Activated CD4-positive, alpha-beta T cell treated with anti-CD3 and anti-CD28 coated beads, Interleukin-2, amount 50 U/mL, for 4 hours (primary cell): ENCODE measurements at regions not wholly inside any gene's neighbourhood (a gene's known extent, or its start where the extent isn't known, plus 50 kb on each side); places are given as distances from the start of the nearest gene placed in this dataset.

Experiments
- DNase-seq, 2 experiments: peaks; one replicate each; pipeline ENCODE4 v3.0.0-alpha.2; 2020

- DNase-seq = no peak
Observed at GRCh38 chrX:124529786-124530185, 183.4 kb downstream of the SH2D1A start.

- no peak for DNase-seq
Observed at GRCh38 chrX:124530803-124531202, 184.4 kb downstream of the SH2D1A start.

- no peak for DNase-seq
Observed at GRCh38 chrX:124534536-124534935, 188.2 kb downstream of the SH2D1A start.

GRCh38 chrX:124540474-124540873 lies 194.1 kb downstream of the SH2D1A start:
- DNase-seq = no peak

- DNase-seq = no peak
Observed at GRCh38 chrX:124548571-124548970, 202.2 kb downstream of the SH2D1A start.

GRCh38 chrX:124555036-124555595 lies 208.8 kb downstream of the SH2D1A start:
- DNase-seq = no peak

GRCh38 chrX:124557976-124558375 lies 211.6 kb downstream of the SH2D1A start:
- no peak for DNase-seq

GRCh38 chrX:124573468-124573867 lies 227.1 kb downstream of the SH2D1A start:
- no peak for DNase-seq

GRCh38 chrX:124592744-124593143 lies 246.4 kb downstream of the SH2D1A start:
- no peak for DNase-seq

- DNase-seq = no peak
Observed at GRCh38 chrX:124594017-124594651, 247.8 kb downstream of the SH2D1A start.

- DNase-seq = no peak
Observed at GRCh38 chrX:124605511-124605910, 259.1 kb downstream of the SH2D1A start.

GRCh38 chrX:124606724-124607123 lies 260.4 kb downstream of the SH2D1A start:
- DNase-seq = no peak

- no peak for DNase-seq
Observed at GRCh38 chrX:124619710-124620109, 273.3 kb downstream of the SH2D1A start.

- DNase-seq = no peak
Observed at GRCh38 chrX:124634363-124634762, 288.0 kb downstream of the SH2D1A start.

- no peak for DNase-seq
Observed at GRCh38 chrX:124641737-124642491, 295.6 kb downstream of the SH2D1A start.

GRCh38 chrX:124646403-124646802 lies 300.0 kb downstream of the SH2D1A start:
- no peak for DNase-seq

GRCh38 chrX:124651031-124651430 lies 304.7 kb downstream of the SH2D1A start:
- DNase-seq = no peak

- no peak for DNase-seq
Observed at GRCh38 chrX:124665621-124666400, 319.4 kb downstream of the SH2D1A start.

- DNase-seq = no peak
Observed at GRCh38 chrX:124679199-124679598, 332.8 kb downstream of the SH2D1A start.

- no peak for DNase-seq
Observed at GRCh38 chrX:124680287-124680686, 333.9 kb downstream of the SH2D1A start.

GRCh38 chrX:124690495-124690894 lies 344.1 kb downstream of the SH2D1A start:
- no peak for DNase-seq

GRCh38 chrX:124699876-124700275 lies 353.5 kb downstream of the SH2D1A start:
- DNase-seq = no peak

- DNase-seq = no peak
Observed at GRCh38 chrX:124717537-124717936, 371.2 kb downstream of the SH2D1A start.

- no peak for DNase-seq
Observed at GRCh38 chrX:124719060-124719459, 372.7 kb downstream of the SH2D1A start.
